ENCODE measurements at regions not wholly inside any gene's neighbourhood (a gene's known extent, or its start where the extent isn't known, plus 50 kb on each side); places are given as distances from the start of the nearest gene placed in this dataset.

GRCh38 chr22:48744967-48745841 is 1082.5 kb downstream of the BRD1 start:
- TF ChIP-seq EZH2 (IDR thresholded peaks at IDR 0.05; ENCODE audit: low read depth, unreplicated experiment), result no peak
- TF ChIP-seq CTCF (conservative IDR thresholded peaks at IDR 0.05; ENCODE audit: low read depth in 2 of 2), result no peak
- TF ChIP-seq POLR2AphosphoS5 (IDR thresholded peaks at IDR 0.05; ENCODE audit: low read depth), result no peak
- no peak for TF ChIP-seq CREB1 (CRISPR knock-in tag; IDR thresholded peaks at IDR 0.05; ENCODE audit: low read depth)
- no peak for TF ChIP-seq ETS1 (IDR thresholded peaks at IDR 0.05)
- no peak for TF ChIP-seq EZH2phosphoT487 (IDR thresholded peaks at IDR 0.05; ENCODE audit: unreplicated experiment)
- TF ChIP-seq JUNB (IDR thresholded peaks at IDR 0.05; ENCODE audit: unreplicated experiment), result no peak
- TF ChIP-seq STAT1 (IDR thresholded peaks at IDR 0.05; ENCODE audit: unreplicated experiment), result no peak
- TF ChIP-seq REST (IDR thresholded peaks at IDR 0.05; ENCODE audit: unreplicated experiment), result no peak
- no peak for TF ChIP-seq NANOG (IDR thresholded peaks at IDR 0.05; ENCODE audit: borderline replicate concordance)

Data from GM23338 (cell line).